GM03348 (cell line): ENCODE measurements at regions not wholly inside any gene's neighbourhood (a gene's known extent, or its start where the extent isn't known, plus 50 kb on each side); places are given as distances from the start of the nearest gene placed in this dataset.

ENCODE experiments used
- DNase-seq: peaks from one replicate; pipeline ENCODE4 v3.0.0; 2012; ENCODE audit warnings: low spot score

GRCh38 chr10:3852147-3852904 is 67.3 kb upstream of the KLF6 start:
- DNase-seq = peak; percentile 78

GRCh38 chr10:3850999-3851937 is 66.3 kb upstream of the KLF6 start:
- DNase-seq = peak; percentile 41

DNA sequence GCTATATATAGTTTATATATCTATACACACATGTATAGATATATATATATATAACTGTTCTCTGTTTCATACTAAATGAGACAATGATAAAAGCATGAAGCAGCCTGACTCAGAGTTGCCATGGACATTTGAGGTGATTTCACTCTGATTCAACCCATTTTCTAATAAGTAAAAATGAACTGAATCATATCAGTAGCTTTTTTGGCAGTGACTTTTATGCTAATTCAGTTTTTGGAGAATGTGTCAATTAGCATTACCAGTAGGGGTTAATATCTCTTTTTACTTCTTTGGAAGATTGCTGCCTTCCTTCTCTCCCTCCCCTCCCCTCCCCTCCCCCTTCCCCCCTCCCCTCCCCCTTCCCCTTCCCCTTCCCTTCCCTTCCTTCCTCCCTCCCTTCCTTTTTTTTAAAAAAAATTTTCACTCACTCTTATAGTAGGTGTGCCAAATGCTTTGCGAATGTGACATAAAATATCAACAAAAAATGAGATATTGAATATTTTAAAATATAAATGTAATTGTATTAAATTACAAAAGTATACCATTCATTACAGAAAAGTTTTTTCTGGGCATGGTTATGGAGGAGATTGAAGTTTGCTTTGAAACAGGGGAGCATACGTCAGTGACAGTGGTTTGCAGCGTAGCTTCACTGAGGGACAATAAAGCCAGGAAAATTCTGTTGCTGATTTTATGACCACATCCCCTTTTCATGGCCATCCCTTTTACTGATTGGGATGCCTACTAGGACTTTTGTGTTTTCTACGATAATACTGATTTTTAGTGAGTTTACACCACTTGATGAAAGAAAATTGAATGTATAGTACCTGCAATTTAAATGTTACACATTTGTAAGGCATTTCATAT is 64.0 kb upstream of the KLF6 start:
- DNase-seq = peak; percentile 50

DNA sequence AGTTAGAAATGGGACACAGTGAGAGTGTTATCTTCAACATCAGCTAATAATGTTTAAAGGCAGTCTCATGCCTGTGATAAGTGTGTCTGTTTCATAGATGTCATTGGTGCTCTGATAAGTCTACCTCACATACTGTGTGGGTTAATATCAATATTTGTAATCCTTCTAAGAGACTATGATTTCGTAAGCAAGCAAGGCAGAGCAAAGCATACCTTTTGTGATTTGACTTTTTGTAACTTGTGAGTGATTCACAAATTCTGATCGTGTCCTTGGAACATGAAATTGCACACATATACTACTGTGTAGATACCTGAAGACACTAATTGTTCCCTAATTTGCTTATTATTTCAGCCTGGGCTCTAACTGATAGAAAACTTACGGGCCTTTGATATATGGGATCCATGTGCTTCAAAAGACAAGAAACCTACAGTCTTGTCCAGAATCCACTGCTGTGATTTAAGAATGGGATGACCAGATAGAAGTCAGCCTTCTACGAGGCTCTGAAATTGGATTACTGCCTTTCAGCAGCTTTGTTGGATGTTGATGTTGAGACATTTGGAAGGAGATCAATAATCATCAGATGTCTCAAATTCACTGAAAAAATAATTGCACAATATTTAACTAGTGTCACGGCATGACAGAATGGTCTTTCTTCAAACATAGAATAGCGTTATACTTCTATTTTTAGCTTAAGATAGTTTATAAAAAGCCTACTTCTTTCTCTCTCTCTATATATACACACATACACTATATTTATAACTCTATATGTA is 63.2 kb upstream of the KLF6 start:
- peak; percentile 40 for DNase-seq

DNA sequence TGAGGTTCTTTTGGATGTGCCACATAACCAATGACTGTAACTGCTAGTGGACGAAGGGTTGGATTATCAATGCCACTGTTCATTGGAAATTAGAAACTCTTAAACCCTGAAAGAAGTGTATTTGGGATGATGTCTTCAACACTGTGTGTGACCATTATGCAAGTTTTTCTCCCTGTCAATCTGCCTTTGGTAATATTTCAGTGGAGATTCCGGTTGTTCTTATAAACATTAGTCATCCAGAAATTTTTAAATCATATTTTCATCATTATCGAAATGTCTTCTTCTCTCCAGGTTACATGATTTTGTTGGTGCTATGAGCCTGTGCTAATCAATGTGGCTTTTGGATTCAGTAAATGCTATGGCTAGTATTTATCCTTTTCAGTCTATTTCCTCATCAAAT is 61.7 kb upstream of the KLF6 start:
- no peak for DNase-seq

GRCh38 chr10:3844491-3845025 is 59.5 kb upstream of the KLF6 start:
- no peak for DNase-seq

GRCh38 chr10:3838460-3839437 is 53.7 kb upstream of the KLF6 start:
- DNase-seq = no peak

DNA sequence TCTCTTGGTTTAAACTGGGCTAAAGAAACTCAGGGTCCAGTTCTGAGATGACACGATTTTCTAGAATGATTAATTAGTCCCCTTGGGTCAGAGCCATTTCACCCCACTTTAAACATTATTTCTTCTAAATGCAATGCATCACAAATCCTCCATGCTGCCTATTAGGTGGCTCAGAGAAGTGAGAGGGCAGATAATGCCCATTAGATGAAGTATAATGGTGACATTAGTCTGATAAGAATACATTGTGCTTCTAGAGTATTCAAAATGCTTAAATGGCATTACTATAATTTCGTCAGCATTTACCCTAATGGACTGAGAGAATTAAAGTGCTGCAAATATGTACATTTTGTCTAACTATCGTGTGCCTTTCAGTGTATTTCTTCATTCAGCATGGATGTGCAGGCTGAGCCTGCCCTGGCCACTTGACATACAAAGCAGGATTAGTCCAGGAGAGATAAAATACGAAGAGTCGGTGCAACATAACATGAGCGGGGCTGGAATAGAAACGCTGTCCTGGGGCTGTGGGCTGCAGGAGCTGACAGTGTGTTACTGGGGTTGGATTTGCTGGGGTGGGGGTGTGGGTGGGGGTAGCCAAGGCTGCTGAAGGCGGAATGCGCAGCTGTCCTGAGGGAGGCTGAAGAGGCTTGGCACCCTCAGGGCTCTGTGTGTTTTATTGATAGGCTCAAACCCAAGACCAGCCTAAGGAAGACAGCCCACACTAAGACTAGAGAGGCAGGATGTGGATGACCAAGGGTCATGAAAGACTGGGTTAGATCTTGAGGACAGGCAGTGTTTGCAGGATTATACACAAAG is 52.8 kb upstream of the KLF6 start:
- no peak for DNase-seq

DNA sequence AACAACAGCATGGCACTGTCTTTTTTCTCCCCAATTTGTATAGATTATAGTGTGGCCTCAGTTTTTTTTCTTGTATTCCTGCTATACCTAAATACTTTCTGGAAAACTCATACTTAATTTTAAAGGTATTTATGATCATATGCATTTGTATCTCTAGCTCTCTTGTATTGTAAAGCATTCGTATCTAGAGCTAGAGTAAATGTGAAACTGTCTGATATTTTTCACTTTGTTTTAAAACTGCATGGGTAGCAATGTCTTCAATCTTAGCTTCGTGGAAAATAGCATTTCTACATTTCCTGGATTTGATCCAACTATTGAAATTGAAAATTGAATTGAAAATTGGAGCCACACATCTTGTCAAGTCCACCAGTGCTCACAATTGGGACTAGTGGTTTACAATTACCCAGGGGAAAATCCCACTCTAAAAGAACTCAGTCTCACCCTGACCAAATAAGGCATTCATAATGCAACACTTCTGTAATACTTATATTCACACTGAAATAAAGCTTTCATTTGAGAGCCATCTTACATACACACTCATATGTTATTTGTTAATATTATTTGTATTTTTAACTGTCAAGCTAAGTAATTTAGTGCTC is 51.3 kb upstream of the KLF6 start:
- DNase-seq = no peak

DNA sequence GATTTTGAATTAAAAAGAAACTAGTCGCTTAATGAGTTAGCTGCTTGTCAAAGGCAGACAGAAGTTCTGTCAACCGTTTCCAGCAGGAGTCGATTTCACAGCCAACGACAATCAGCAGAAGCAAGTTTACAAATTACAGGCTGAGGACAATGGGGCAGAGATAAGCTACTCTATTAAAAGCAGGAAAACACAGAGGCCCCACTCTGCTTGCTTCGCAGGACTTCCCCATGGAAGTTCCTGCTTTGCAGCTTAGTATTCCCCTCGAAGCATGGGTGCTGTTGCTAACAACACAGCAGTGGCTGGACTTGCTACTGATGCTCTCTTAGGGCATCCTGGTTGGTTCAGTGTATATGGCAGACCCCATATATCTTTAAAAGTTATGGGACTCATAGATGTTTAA is 50.8 kb upstream of the KLF6 start:
- DNase-seq = no peak

GRCh38 chr10:3834947-3835346 is 49.9 kb upstream of the KLF6 start:
- DNase-seq = no peak
